GM21528 (cell line): ENCODE measurements at regions not wholly inside any gene's neighbourhood (a gene's known extent, or its start where the extent isn't known, plus 50 kb on each side); places are given as distances from the start of the nearest gene placed in this dataset.

ENCODE experiments used
- ATAC-seq: cut with Tn5 transposase; IDR thresholded peaks from one replicate; pipeline ENCODE4 v1.9.1; 2021; ENCODE audit warnings: mild to moderate bottlenecking, moderate library complexity; ENCODE audit not compliant: unreplicated experiment, low FRiP score

DNA sequence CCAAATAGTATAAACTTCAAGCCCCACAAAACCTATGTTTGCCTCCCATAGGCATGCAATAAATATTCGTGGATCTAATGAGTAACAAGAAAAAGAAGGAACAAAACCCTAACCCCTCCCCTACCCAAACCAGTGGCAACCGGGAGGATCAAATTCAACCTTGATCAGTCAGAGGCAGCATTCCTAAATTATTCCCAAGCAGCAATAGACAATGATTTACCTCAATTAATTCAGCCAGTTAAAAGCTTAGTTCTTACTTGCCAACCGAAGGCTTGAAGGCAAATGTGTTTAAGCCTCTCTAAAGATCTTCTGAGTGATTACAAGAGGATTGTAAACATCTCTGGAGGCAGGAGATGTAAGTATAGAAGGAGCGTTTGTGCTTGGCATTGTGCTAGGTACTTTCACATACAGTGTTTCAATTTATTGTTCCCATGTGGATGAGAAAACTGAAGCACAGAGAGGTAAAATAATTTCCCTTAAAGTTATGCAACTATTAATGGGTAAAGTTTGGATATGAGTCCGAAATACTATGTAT is 197.7 kb downstream of the MTX2 start:
- ATAC-seq = no peak

DNA sequence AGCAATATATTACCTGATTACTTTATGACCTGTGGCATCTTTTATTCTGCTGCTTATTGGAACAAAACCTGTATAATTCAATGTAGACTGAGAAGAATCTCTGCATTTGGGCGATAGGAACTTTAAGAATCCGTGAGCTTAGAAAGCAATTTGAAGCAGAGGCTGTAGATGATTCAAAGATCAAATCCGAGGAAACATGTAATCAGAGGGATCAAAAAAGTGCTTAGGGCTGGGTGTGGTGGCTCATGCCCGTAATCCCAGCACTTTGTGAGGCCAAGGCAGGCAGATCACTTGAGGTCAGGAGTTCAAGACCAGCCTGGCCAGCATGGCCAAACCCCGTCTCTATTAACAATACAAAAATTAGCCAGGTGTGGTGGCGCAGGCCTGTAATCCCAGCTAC is 198.4 kb downstream of the MTX2 start:
- ATAC-seq = no peak

DNA sequence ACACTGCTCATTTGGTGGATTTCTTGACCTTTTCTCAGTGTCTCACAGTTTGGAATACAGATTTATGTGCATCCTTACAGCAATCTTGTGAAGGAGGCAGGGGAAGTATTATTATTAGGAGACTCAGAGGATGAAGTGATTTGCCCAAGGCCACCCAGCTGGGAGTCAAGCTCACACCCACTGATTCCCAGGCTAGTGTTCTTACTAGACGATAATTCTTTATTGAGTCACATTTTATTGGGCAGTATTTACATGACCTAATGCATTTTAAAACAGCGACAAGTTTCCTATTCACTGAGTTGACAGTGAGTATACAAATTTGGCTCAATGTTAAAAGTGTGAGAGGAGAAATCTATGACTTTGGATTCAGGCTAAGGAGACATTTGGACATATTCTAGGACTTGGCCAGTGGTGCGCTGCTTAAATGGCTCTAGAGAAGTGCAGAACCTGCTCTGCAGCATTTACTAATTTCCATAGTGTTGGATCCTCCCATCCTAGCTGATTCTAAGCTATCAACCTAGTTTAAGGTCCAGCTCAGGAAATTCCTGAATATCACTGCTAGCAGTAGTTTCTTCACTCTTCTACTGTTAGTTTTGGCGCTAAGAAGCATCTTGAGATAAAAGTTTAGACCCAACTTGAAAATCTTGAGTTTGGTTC is 199.3 kb downstream of the MTX2 start:
- ATAC-seq = no peak

DNA sequence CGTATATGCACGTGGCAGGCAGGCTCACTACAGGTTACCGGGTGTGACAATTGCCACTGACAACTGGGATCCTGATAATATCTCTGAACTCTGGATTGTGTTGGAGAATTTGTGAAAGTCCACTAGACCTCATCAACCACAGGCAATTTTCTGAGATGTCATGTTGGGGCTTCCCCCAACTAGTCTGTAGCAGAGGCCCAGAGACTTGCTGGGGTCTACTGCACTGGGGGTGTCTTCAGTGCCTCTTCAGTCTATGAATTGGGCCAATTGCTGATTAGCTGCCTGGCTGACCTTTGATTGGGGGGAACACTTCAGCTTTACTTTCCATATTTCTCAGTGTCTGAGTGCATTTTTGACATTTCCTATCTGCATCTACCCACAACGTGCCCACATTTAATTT is 201.5 kb downstream of the MTX2 start:
- no peak for ATAC-seq

DNA sequence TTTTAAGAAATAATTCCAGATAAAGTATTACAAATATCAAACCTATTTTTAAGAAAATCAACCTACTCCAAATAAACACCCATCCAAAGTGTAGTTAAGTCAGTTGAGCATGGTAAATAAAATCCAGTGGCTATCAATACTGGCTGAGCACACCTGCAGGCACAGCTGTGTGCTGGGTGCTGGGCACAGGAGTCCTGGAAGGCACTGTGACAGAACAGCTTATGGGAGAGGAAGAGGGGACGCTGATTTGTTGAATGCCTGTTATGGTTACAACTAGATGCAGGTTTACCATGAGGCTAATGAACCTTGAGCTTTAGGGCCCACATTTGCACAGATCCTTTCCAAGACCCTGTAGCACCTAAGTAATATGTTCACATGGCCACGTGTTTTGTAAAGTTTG is 202.7 kb downstream of the MTX2 start:
- ATAC-seq = no peak

DNA sequence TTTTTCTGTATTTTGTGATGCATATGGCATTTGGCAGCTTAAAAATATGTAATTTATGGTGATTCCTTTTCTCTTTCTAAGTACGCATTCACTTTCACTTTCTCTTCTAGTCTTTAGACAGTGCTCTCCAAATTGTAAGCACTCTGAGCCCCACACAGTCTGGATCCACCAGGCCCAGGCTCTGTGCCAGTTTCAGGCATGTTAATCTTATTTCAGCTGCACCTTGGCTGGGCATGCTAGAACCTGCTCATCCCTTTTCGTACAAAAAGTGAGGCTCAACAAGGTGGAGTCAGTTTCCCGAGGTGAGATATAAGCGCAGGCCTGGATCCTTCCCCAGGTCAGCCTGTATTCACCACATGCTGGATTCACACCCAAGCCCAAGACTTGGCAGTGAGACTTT is 203.9 kb downstream of the MTX2 start:
- no peak for ATAC-seq

DNA sequence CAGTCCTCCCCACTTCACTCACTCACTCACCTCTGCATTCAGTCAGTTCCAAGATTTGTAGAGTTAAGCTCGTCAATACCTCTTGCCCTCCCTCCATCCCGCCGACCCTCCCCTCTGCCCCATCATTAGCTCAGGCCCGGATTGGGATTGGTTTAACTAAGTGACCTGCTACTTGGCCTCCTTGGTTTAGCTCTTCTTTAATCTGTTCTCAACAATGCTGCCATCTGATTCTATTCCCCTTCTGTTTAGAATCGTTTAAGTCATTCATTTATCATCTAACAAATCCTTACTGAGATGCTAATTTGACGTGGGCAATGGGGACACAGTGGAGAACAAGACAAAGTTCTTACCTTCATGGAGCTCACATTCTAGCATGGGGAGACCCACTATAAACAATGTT is 204.6 kb downstream of the MTX2 start:
- ATAC-seq = no peak

DNA sequence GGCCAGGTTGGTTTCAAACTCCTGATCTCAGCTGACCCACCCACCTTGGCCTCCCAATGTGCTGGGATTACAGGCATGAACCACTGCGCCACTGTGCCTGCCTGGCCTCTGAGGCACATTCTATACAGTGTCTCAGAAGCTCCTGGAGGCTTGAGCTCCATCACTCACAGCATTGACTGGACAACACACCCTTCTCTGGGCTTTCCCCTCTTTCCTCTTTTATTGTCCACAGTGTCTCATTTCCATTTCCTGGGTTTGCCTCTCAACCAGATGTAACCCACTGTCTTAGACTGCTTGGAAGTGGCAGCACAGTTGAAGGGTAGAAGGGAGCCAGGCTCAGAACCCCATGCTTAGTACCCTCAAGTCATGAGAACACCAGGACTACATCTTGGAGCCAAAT is 208.1 kb downstream of the MTX2 start:
- ATAC-seq = no peak

DNA sequence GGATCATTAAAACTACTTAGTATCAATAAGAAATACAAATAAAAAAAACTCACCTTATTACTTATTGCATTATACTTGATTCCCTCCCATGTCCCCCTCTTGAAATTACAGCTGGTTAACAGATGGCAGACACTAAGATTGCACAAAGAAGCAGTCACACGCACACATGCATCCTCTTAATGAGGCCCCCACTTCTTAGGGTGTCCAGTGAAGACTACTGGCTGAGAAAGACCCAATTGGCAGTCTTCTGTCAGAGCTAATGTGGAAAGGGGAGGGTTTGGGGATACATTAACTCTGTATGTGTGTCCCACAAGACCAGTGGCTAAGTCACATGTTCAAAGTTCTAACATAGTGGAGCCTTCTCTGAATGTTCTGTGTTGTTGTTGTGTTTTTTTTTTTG is 210.7 kb downstream of the MTX2 start:
- no peak for ATAC-seq

DNA sequence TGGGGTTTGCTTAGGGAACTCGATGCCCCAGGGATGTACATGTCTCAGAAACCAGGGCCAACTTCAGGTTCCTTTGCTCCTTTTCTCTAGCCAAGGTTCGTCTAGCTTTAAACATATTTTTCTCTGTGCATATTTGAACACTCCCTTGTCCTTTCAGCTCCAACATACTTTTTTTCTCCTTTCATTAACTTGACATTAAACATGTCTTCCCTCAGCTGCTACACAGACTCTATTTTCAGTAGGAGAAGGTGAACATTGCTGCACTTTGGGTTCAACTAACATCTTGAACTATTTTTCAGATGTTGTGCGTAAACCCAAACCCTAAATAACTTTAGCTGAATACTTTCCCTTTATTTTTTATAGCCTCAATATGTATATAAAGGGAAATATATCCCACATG is 212.9 kb downstream of the MTX2 start:
- no peak for ATAC-seq

GRCh38 chr2:176483476-176483875 is 214.2 kb downstream of the MTX2 start:
- ATAC-seq = no peak

DNA sequence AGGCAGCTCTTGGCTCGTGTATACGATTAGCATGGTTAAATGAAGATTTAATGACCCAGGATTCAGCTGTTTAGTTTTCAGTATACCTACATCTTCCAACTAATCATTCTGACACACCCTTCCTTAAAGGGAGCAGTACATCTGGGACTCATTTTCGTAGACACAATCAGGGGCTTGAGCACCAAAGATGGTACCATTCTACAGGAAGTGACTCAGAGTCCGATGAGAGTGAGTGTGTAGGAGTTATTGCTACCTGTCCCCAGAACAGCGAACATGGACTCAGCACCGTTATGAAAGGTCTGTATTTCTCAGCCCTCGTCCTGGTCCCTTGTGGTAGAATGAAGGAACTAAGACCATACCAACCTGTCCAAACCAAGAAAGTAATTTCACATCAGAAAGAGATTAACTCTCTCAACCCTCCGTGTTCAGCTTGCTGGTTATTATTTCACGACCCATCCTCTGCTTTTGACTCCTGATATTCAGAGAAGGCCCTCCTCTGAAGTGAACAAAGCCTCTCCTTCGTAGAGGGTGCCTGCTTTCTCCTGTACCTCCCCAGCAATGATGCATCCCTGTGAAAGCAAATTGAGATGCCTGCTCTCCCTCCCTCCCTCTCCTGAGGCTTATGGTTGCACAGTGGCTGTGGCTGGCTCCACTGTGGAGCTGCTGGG is 214.8 kb downstream of the MTX2 start:
- ATAC-seq = no peak

DNA sequence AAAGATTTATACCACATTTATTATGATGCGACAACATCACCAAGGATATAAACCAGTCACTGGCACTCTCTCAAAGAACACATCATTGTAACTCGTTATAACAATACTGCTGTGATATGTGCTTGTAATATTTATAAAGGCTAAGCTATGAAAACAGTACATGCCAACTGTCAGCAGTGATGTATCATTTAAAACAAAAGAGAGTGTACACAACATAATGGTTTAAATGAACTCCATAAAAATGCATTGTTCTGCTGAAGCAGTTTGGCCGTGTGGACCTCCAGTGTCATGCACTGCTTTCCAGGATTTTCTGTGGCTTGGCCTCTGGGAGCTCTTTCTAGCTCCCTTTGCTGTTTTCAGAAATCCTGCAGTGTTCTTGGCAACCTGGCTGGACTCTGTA is 215.6 kb downstream of the MTX2 start:
- ATAC-seq = no peak

GRCh38 chr2:176488431-176488830 is 219.2 kb downstream of the MTX2 start:
- no peak for ATAC-seq

GRCh38 chr2:176490061-176490861 is 221.0 kb downstream of the MTX2 start:
- ATAC-seq = no peak

DNA sequence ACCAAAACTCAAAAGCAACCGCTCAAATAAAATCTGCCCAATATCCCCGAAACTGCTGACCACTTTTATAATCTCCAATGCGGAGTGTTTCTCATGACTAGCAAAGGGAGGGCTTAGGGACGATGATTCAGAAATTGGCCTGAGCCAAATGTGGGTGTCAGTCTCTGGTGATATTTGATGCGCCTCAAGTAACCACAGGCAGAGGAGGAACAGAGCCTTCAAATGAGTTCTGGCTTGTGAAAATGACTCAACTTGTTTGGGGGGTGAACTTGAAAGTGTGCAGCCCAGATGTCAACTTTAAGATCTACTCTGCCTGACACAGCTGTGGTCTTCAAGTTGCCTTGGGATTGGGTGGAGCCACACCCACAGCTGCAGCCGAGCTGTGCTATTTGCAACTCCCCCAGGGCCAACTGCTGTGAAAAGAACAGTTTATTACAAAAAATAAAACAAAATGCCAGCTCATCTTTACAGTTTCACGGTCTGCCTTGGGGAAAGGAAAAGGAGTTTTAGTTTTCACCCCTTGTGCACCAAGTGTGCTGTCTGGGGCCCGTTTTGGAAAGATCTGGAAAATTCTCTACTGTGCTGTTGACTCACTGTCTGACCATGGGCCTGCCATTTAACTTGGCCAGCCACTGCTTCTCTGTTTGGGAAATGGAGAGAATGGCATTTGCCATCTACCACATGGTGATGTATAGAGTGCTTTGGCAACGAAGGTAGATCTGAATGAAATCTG is 222.1 kb downstream of the MTX2 start:
- ATAC-seq = peak; percentile 84

- ATAC-seq = no peak
Measured at GRCh38 chr2:176492583-176492982, 223.3 kb downstream of the MTX2 start.

- no peak for ATAC-seq
Measured at GRCh38 chr2:176493226-176493825, 224.1 kb downstream of the MTX2 start.

DNA sequence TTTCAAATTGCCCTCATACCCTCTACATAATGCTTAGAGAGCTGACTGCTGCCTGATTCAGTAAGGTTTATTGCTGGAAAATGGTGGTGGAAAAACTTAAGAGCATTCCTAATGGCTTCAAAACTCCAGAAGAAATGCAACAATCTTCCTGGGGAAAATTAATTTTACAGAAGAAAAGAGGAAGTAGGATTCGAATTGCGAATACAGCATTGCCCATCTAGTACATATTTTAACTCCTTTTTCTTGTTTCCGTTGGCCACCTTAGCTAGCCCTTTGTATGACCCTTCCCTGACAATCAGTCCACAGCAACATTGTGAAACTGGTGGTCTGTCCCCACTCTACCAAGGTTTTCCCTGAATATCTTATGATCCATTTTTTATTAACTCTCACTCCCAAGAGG is 224.7 kb downstream of the MTX2 start:
- no peak for ATAC-seq

DNA sequence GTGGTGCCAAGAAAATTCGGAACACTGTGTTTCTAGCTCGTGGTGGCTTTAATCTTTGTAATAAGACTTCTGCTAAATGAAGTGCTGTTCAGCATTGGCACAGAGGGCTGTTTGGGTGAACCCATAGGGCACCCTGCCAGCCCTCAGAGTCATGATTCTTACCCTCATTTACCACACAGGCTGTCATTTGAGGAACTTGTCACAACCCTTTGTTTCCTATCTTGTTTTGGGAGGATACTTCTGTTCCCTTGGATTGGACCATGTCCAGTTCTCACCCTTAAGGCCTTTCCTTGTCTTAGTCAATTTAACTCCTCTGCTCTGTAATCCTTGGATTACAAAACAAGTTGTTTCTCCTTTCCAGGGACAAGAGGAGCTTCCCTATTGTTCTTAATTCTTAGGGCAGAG is 225.7 kb downstream of the MTX2 start:
- ATAC-seq = no peak
